HUES64 (cell line): ENCODE measurements at regions not wholly inside any gene's neighbourhood (a gene's known extent, or its start where the extent isn't known, plus 50 kb on each side); places are given as distances from the start of the nearest gene placed in this dataset.

Experiments
- H3K27ac ChIP-seq: 2 replicates; pipeline ENCODE4 v1.7.0; 2013; ENCODE audit warnings: low read depth, low read length, inconsistent platforms
- H3K27me3 ChIP-seq: 2 replicates; pipeline ENCODE4 v1.6.1; 2013; ENCODE audit warnings: mild to moderate bottlenecking, low read length; ENCODE audit not compliant: insufficient read depth
- H3K36me3 ChIP-seq: 2 replicates; pipeline ENCODE4 v1.6.1; 2013; ENCODE audit warnings: mild to moderate bottlenecking, low read length; ENCODE audit not compliant: insufficient read depth
- H3K4me1 ChIP-seq: 2 replicates; pipeline ENCODE4 v1.6.1; 2013; ENCODE audit warnings: mild to moderate bottlenecking, low read length, moderate library complexity; ENCODE audit not compliant: insufficient read depth
- H3K4me3 ChIP-seq: 2 replicates; pipeline ENCODE4 v1.5.1; 2013; ENCODE audit warnings: mild to moderate bottlenecking, low read length, moderate library complexity
- H3K9ac ChIP-seq: 2 replicates; pipeline ENCODE4 v1.6.1; 2013; ENCODE audit warnings: mild to moderate bottlenecking, low read depth, low read length
- H3K9me3 ChIP-seq: 2 replicates; pipeline ENCODE4 v1.6.1; 2013; ENCODE audit warnings: low read depth, low read length; ENCODE audit not compliant: insufficient read depth
- WGBS: fragments of 150-250, 120-280 bp; methylation state at CpG from one replicate; pipeline ENCODE4 v1.1.7; 2013; ENCODE audit warnings: missing lambda C conversion rate; 5-methylcytosine and 5-hydroxymethylcytosine counted together

DNA sequence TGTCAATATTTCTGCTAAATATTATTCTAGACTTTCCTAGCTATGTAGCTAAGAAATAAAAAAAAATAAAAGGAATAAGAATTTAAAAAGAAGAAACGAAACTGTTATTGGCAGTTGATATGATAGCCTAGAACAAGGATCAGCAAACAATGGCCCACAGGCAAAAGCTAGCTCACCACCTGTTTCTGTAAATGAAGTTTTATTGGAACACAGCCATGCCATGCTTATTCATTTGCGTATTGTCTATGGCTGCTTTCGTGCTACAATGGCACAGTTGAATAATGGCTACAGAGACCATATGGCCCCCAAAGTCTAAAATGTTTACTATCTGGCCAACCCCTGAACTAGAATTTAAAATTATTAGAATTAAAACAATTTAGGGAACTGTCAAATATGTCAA is 952.6 kb upstream of the MAP3K7 start:
- no peaks in the 10 kb centered on the region for H3K4me1 ChIP-seq
- no peaks in the 10 kb centered on the region for H3K36me3 ChIP-seq
- H3K27ac ChIP-seq, result no peak overlapping the region
- H3K9me3 ChIP-seq, result peaks cover 12% of the 10 kb centered on the region; the same call in 1 of the 2 replicates
- no peak overlapping the region for H3K9ac ChIP-seq
- H3K27me3 ChIP-seq, result no peaks in the 10 kb centered on the region
- no peak overlapping the region for H3K4me3 ChIP-seq
- 83% methylated on average over 3 of the region's 3 CpGs for WGBS

DNA sequence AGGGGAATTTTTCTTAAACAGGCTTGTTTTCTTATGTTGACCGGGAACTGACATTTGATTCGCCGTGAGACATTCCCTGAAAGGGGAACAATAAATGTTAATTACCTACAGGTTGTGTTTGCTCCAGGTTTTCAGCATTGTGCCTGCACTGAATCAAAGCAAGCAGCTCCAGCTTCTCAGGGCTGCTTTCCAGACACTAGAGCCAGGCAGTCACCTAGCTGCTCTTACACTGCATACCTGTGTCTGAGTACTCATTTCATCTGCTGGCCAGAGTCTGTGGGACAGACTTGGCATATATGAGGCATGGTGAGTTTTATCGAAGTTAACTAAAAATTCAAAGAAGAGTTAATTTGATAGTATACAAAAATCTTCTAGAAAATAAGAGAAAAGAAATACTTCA is 951.8 kb upstream of the MAP3K7 start:
- H3K27ac ChIP-seq, result no peak overlapping the region
- no peaks in the 10 kb centered on the region for H3K27me3 ChIP-seq
- peaks cover 12% of the 10 kb centered on the region; the same call in 1 of the 2 replicates for H3K9me3 ChIP-seq
- H3K36me3 ChIP-seq, result no peaks in the 10 kb centered on the region
- H3K9ac ChIP-seq, result no peak overlapping the region
- H3K4me1 ChIP-seq, result no peaks in the 10 kb centered on the region
- WGBS, result 95% methylated on average over 2 of the region's 4 CpGs
- H3K4me3 ChIP-seq, result no peak overlapping the region

DNA sequence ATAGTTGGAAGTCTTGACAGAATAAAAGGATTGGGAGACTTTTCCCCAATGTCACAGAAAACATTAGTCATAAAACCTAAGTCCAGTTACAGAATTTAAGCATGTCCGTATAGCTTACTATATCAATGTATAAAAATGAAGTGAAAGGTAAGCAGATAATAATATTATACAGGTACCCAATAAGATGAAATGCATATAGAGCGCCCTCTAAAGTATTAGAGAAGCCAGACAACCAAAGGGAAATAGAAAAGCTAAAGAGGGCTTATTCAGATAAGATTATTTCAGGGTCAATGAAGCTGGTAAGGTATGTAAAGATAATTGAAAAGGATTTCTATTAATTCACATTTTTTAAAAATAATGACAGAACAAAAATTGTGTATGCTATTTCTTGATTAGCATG is 947.7 kb upstream of the MAP3K7 start:
- Histone ChIP-seq H3K36me3 (no peaks in the 10 kb centered on the region), H3K9me3 (peaks cover 12% of the 10 kb centered on the region; the same call in 1 of the 2 replicates), H3K9ac (no peak overlapping the region)

DNA sequence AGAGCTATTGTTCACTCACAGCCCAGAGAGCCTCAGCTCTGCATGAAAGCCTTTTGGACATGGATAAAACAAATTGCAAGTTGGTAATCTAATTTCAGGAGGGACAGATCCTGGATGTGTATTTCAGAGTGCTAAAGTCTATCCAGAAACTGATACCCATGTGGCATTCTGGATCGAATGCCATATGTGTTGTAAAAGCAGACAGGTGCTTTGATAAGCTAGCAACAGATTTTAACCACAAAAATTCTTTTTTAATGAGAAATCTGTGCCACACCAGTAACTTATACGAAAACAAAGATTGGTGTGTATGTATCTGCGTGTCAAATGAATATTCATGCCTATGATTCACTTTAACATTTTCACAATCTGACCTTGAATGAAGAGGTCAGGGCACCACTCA is 936.6 kb upstream of the MAP3K7 start:
- H3K27me3 ChIP-seq, result no peaks in the 10 kb centered on the region
- H3K27ac ChIP-seq, result no peak overlapping the region
- no peaks in the 10 kb centered on the region for H3K9me3 ChIP-seq
- 86% methylated on average over 2 of the region's 3 CpGs for WGBS
- no peak overlapping the region for H3K4me3 ChIP-seq
- no peak overlapping the region for H3K9ac ChIP-seq
- H3K4me1 ChIP-seq, result no peaks in the 10 kb centered on the region
- H3K36me3 ChIP-seq, result no peaks in the 10 kb centered on the region

More for the DNA sequence above, 947.7 kb upstream of the MAP3K7 start:
- WGBS, result 47% methylated on average over 1 of the region's 2 CpGs
- Histone ChIP-seq H3K27me3 (no peaks in the 10 kb centered on the region), H3K4me1 (no peaks in the 10 kb centered on the region), H3K27ac (no peak overlapping the region), H3K4me3 (no peak overlapping the region)

DNA sequence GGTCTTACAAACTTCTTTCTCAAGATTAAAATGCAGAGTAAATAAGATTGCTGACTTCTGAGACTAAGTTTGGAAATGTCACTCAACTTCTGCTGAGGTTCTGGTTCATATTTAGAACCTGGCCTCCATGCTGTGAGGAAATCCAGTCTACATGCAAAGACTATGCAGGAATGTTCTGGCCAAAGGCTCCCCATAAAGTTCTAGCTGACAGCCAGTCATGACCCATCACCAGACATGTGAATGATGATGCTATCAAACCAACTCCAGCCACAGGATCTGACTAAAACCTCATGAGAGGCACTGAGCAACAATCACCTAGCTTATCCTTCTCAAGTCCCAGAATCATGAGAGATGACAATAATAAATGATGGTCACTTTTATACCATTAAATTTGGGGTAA is 935.1 kb upstream of the MAP3K7 start:
- no peak overlapping the region for H3K27ac ChIP-seq
- H3K9me3 ChIP-seq, result no peaks in the 10 kb centered on the region
- no peaks in the 10 kb centered on the region for H3K4me1 ChIP-seq
- no peak overlapping the region for H3K9ac ChIP-seq
- H3K36me3 ChIP-seq, result no peaks in the 10 kb centered on the region
- no peak overlapping the region for H3K4me3 ChIP-seq
- no peaks in the 10 kb centered on the region for H3K27me3 ChIP-seq

DNA sequence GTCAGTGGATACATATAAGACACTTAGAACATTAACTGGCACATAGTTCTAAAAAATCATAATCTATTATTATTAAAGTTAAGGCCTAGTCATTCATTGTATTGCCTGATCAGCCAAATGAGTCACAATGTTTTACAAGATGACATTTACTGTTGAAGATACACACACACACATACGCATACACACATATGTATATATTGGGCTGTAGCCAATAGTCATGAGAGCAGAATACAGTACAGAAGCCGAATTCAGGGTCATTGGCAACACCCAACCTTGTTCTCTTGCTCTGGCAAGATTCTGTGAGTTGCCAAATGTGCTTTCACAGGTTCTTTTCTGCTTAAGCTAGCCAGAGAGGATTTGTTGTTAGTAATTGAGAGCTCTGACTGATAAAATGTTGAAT is 922.8 kb upstream of the MAP3K7 start:
- no peaks in the 10 kb centered on the region for H3K27me3 ChIP-seq
- 97% methylated on average over 2 of the region's 2 CpGs for WGBS
- no peak overlapping the region for H3K4me3 ChIP-seq
- H3K27ac ChIP-seq, result no peak overlapping the region
- H3K4me1 ChIP-seq, result no peaks in the 10 kb centered on the region
- no peaks in the 10 kb centered on the region for H3K36me3 ChIP-seq
- H3K9me3 ChIP-seq, result peaks cover 3% of the 10 kb centered on the region; the same call in 1 of the 2 replicates
- no peak overlapping the region for H3K9ac ChIP-seq

DNA sequence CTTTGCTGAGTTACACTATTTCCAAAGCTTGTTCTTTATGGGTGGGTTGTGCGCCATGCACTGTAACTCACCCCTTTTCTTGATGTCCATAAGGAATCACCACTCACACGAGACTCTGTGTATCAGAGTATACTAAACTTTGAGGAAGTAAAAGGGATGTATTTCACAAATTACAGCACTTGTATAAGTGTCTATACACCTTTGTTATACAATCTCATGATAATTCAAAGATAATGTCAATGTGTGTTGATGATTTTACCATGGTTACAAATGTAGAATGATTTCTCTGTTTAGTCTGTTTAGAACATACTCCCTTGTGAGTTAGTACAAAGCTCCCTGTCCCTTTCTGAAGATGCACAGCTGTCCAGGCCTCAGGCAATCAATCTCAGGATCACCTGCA is 922.2 kb upstream of the MAP3K7 start:
- Histone ChIP-seq H3K36me3 (no peaks in the 10 kb centered on the region), H3K27ac (no peak overlapping the region)
- WGBS, result 100% methylated on average over 1 of the region's 2 CpGs

DNA sequence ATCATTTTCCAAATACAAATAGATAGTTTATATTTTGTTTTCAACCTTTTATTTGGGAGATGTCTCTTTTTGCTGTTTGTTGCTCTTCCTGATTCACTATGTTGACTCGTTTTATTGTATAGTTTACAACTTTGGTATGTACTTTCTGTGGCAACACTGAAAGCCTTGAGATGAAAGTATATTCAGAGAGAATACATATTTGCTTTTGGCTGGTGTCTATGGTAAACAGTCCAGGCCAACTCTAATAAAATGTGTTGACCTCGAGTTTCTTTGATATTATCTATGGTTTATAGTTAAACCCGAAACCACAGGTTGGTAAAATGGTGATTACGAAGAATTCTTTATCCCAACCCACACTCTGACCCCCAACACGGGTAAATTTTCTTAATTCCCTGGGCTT is 919.6 kb upstream of the MAP3K7 start:
- Histone ChIP-seq H3K27ac (no peak overlapping the region), H3K36me3 (no peaks in the 10 kb centered on the region), H3K4me1 (no peaks in the 10 kb centered on the region), H3K27me3 (no peaks in the 10 kb centered on the region), H3K4me3 (no peak overlapping the region), H3K9ac (no peak overlapping the region), H3K9me3 (peaks cover 3% of the 10 kb centered on the region; the same call in 1 of the 2 replicates)
- 92% methylated on average over 4 of the region's 5 CpGs for WGBS

More for the DNA sequence above, 922.2 kb upstream of the MAP3K7 start:
- Histone ChIP-seq H3K4me3 (no peak overlapping the region), H3K27me3 (no peaks in the 10 kb centered on the region), H3K9ac (no peak overlapping the region), H3K4me1 (no peaks in the 10 kb centered on the region), H3K9me3 (peaks cover 3% of the 10 kb centered on the region; the same call in 1 of the 2 replicates)

DNA sequence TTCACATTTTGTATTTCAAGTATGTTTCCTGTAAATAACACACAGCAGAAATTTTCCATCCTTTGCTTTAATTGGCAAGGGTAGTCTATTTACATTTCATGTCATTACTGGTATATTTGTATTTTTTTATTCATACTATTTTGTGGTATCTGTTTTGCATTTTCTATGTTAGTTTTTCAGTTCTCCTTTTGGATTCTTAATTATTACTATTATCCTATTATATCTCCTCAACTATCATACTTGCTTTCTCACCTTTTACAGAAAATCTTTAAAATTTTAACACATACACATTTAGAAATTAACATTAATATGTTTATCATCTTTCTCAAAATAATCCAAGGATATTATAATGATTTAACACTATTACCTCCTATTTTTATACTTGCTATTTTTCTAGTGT is 918.3 kb upstream of the MAP3K7 start:
- Histone ChIP-seq H3K4me3 (no peak overlapping the region), H3K27ac (no peak overlapping the region), H3K9ac (no peak overlapping the region), H3K36me3 (no peaks in the 10 kb centered on the region), H3K27me3 (no peaks in the 10 kb centered on the region), H3K9me3 (peaks cover 3% of the 10 kb centered on the region; the same call in 1 of the 2 replicates), H3K4me1 (no peaks in the 10 kb centered on the region)

DNA sequence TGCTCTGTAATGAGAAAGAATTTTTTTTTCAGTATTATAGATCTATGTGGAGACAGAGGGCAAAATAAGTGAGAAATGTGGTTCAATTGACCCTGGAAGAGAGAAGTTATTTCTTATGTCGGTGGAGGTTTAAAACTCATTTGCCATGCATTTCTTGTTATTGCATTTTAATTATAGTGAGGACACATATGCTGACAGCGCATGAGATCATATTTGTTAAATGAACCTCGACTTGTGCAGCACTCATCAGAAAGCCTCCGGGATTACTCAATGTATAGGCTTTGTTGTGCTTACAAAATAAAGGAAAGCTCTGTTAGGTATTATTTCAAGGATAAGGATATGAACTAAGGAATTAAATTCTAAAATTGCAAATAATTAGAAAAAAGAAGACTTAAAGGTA is 915.1 kb upstream of the MAP3K7 start:
- WGBS, result 95% methylated on average over 4 of the region's 4 CpGs
- Histone ChIP-seq H3K4me3 (no peak overlapping the region), H3K4me1 (no peaks in the 10 kb centered on the region), H3K36me3 (no peaks in the 10 kb centered on the region), H3K9ac (no peak overlapping the region), H3K27me3 (no peaks in the 10 kb centered on the region), H3K27ac (no peak overlapping the region), H3K9me3 (no peaks in the 10 kb centered on the region)

DNA sequence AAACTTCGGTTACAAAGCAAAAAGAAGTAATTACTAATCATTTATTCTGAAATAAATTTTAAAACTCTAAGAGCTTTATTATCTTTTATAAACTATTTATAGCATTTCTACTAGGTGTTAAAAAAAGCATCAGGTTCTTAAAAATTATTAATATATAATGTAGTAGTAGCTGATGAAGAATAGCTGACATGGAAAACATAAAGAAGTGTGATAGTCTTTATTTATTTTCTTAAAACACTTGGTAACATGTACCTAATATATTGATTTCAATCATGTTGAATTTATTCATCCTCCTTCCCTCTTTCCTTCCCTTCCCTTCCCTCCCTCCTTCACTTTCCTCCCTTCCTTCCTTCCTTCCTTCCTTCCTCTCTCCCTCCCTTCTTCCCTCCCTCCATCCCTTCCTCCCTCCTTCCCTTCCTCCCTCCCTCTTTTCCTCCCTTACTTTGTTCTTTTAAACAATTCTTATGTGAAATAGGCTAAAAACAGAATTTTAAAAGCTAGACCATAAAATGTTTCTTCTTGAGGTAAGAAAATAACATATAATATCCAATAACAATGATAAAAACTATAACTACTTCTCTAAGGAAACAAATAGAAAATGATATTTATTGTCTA is 913.9 kb upstream of the MAP3K7 start:
- Histone ChIP-seq H3K27ac (no peak overlapping the region), H3K4me3 (no peak overlapping the region), H3K27me3 (no peaks in the 10 kb centered on the region), H3K4me1 (no peaks in the 10 kb centered on the region), H3K9me3 (no peaks in the 10 kb centered on the region), H3K36me3 (no peaks in the 10 kb centered on the region), H3K9ac (no peak overlapping the region)
- no CpG with 5 or more reads among the region's 1 CpG for WGBS

DNA sequence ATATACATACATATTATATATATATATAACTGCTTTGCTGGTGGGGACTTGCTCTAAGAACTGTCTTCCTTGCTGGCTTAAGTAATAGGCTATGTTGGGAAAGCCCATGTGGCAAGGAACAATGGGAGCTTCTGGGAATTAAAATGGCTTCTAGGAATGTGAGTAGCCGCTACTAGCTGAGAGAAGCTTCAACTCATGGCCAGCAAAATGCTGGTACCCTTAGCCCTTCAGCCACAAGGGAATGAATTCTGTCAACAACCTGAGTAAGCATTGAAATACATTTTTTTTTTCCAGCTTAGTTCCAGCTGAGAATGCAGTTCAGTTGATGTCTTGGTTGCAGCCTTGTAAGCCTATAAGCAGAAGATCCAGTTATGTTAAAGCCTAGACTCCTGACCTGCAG is 911.7 kb upstream of the MAP3K7 start:
- H3K9ac ChIP-seq, result no peak overlapping the region
- H3K4me1 ChIP-seq, result no peaks in the 10 kb centered on the region
- H3K27me3 ChIP-seq, result no peaks in the 10 kb centered on the region
- H3K27ac ChIP-seq, result no peak overlapping the region
- WGBS, result 90% methylated on average over 1 of the region's 1 CpG
- no peaks in the 10 kb centered on the region for H3K9me3 ChIP-seq
- no peaks in the 10 kb centered on the region for H3K36me3 ChIP-seq
- no peak overlapping the region for H3K4me3 ChIP-seq
